ENCODE measurements at regions not wholly inside any gene's neighbourhood (a gene's known extent, or its start where the extent isn't known, plus 50 kb on each side); places are given as distances from the start of the nearest gene placed in this dataset.

DNA sequence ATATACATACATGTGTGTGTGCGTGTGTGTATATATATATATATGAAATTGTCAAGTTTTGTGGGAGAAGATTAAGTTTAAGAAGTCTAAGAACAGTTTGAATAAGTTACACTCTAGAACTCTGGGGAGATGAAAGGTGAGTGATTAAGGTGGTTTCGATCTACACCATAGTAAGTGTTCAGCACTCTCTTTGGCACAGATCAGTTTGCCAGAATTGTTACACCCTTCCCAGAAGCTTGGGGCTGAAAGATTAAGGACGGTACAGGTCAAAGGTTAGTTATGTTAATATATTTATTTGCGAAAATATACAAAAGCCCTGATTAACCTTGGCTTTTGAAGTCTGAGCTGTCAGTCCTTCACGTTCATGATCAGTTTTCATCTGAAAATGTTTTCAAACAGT lies 309.1 kb downstream of the KLF5 start:
- Histone ChIP-seq H3K36me3 (ENCODE audit: insufficient read depth, low read length) (no peaks in the 10 kb centered on the region), H3K79me2 (ENCODE audit: control insufficient read depth, insufficient read depth, low read length, unreplicated experiment) (no peaks in the 10 kb centered on the region), H2AFZ (ENCODE audit: low read length, unreplicated experiment) (no peak overlapping the region), H3K4me1 (ENCODE audit: control insufficient read depth, insufficient read depth, low read length, unreplicated experiment) (no peaks in the 10 kb centered on the region), H3K4me3 (ENCODE audit: low read depth, low read length) (no peak overlapping the region), H3K27ac (ENCODE audit: low read depth, low read length) (no peak overlapping the region), H3K27me3 (ENCODE audit: insufficient read depth, low read length) (0 out of 2 replicates have a peak, but pooled peaks cover 6% of the 10 kb centered on the region)

- Histone ChIP-seq H3K79me2 (ENCODE audit: control insufficient read depth, insufficient read depth, low read length, unreplicated experiment) (no peaks in the 10 kb centered on the region), H3K27ac (ENCODE audit: low read depth, low read length) (no peak overlapping the region), H3K4me3 (ENCODE audit: low read depth, low read length) (no peak overlapping the region), H2AFZ (ENCODE audit: low read length, unreplicated experiment) (no peak overlapping the region), H3K27me3 (ENCODE audit: insufficient read depth, low read length) (no peaks in the 10 kb centered on the region), H3K36me3 (ENCODE audit: insufficient read depth, low read length) (no peaks in the 10 kb centered on the region), H3K4me1 (ENCODE audit: control insufficient read depth, insufficient read depth, low read length, unreplicated experiment) (no peaks in the 10 kb centered on the region)
These were observed 307.4 kb downstream of the KLF5 start for GRCh38 chr13:73366241-73366640.

GRCh38 chr13:73365681-73366080 lies 306.9 kb downstream of the KLF5 start:
- no peaks in the 10 kb centered on the region for H3K4me1 ChIP-seq (ENCODE audit: control insufficient read depth, insufficient read depth, low read length, unreplicated experiment)
- no peak overlapping the region for H3K4me3 ChIP-seq (ENCODE audit: low read depth, low read length)
- no peak overlapping the region for H2AFZ ChIP-seq (ENCODE audit: low read length, unreplicated experiment)
- no peaks in the 10 kb centered on the region for H3K36me3 ChIP-seq (ENCODE audit: insufficient read depth, low read length)
- no peak overlapping the region for H3K27ac ChIP-seq (ENCODE audit: low read depth, low read length)
- no peaks in the 10 kb centered on the region for H3K27me3 ChIP-seq (ENCODE audit: insufficient read depth, low read length)
- no peaks in the 10 kb centered on the region for H3K79me2 ChIP-seq (ENCODE audit: control insufficient read depth, insufficient read depth, low read length, unreplicated experiment)

- H3K4me3 ChIP-seq (ENCODE audit: low read depth, low read length) = no peak overlapping the region
- no peaks in the 10 kb centered on the region for H3K36me3 ChIP-seq (ENCODE audit: insufficient read depth, low read length)
- no peak overlapping the region for H3K27ac ChIP-seq (ENCODE audit: low read depth, low read length)
- H3K79me2 ChIP-seq (ENCODE audit: control insufficient read depth, insufficient read depth, low read length, unreplicated experiment) = no peaks in the 10 kb centered on the region
- H2AFZ ChIP-seq (ENCODE audit: low read length, unreplicated experiment) = no peak overlapping the region
- H3K27me3 ChIP-seq (ENCODE audit: insufficient read depth, low read length) = no peaks in the 10 kb centered on the region
- H3K4me1 ChIP-seq (ENCODE audit: control insufficient read depth, insufficient read depth, low read length, unreplicated experiment) = no peaks in the 10 kb centered on the region
These were observed 306.4 kb downstream of the KLF5 start for GRCh38 chr13:73365252-73365651.

- Histone ChIP-seq H3K27me3 (ENCODE audit: insufficient read depth, low read length) (no peaks in the 10 kb centered on the region), H3K4me1 (ENCODE audit: control insufficient read depth, insufficient read depth, low read length, unreplicated experiment) (no peaks in the 10 kb centered on the region), H2AFZ (ENCODE audit: low read length, unreplicated experiment) (no peak overlapping the region), H3K4me3 (ENCODE audit: low read depth, low read length) (no peak overlapping the region), H3K27ac (ENCODE audit: low read depth, low read length) (no peak overlapping the region), H3K36me3 (ENCODE audit: insufficient read depth, low read length) (no peaks in the 10 kb centered on the region), H3K79me2 (ENCODE audit: control insufficient read depth, insufficient read depth, low read length, unreplicated experiment) (no peaks in the 10 kb centered on the region)
These were observed 305.9 kb downstream of the KLF5 start for GRCh38 chr13:73364736-73365135.

DNA sequence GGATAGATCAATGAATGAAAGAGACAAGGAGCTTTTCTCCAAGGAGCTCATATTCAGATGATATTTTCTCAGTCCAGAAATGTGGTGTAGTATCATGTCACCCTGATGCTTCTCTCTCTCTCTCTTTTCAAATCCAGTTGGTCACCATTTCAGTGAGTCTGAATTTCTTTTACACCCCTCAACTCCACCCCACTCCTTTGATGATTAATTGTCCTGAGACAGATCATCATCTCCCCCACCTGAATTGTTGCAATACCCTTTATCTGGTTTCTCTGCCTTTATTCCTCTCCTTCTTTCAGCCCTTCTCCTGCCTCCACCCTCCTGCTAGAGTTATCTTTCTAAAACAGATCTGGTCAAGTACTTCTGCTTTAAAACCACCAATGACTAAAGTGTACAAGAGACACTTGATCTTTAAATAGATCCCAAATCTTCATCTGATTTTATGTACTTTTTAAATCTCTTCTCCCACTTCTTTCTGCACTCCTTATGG lies 299.8 kb downstream of the KLF5 start:
- Histone ChIP-seq H3K36me3 (ENCODE audit: insufficient read depth, low read length) (no peaks in the 10 kb centered on the region), H2AFZ (ENCODE audit: low read length, unreplicated experiment) (peak overlapping the region; percentile 65), H3K4me1 (ENCODE audit: control insufficient read depth, insufficient read depth, low read length, unreplicated experiment) (no peaks in the 10 kb centered on the region), H3K4me3 (ENCODE audit: low read depth, low read length) (no peak overlapping the region), H3K27me3 (ENCODE audit: insufficient read depth, low read length) (no peaks in the 10 kb centered on the region), H3K27ac (ENCODE audit: low read depth, low read length) (no peak overlapping the region), H3K79me2 (ENCODE audit: control insufficient read depth, insufficient read depth, low read length, unreplicated experiment) (no peaks in the 10 kb centered on the region)

DNA sequence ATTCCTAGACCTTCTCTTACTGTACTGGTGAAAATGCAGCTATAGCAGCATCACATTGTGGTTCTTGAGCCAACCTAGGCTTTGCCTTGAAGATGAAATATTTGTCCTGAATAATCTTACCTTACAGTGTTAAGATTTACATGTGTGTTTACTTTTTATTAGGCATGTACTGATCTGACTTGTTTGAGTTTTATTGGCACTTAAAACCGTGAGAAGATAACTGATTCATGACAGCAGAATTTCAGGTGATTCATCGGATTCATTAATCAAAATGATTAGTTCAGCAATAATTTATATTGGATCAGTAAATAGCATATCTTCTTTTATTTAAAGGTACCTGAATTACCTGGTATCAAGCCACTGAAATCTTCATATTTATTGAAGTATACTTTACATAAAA lies 296.3 kb downstream of the KLF5 start:
- Histone ChIP-seq H3K27me3 (ENCODE audit: insufficient read depth, low read length) (no peaks in the 10 kb centered on the region), H3K27ac (ENCODE audit: low read depth, low read length) (no peak overlapping the region), H2AFZ (ENCODE audit: low read length, unreplicated experiment) (no peak overlapping the region), H3K4me1 (ENCODE audit: control insufficient read depth, insufficient read depth, low read length, unreplicated experiment) (no peaks in the 10 kb centered on the region), H3K4me3 (ENCODE audit: low read depth, low read length) (no peak overlapping the region), H3K79me2 (ENCODE audit: control insufficient read depth, insufficient read depth, low read length, unreplicated experiment) (no peaks in the 10 kb centered on the region), H3K36me3 (ENCODE audit: insufficient read depth, low read length) (no peaks in the 10 kb centered on the region)

- Histone ChIP-seq H3K4me3 (ENCODE audit: low read depth, low read length) (no peak overlapping the region), H3K79me2 (ENCODE audit: control insufficient read depth, insufficient read depth, low read length, unreplicated experiment) (no peaks in the 10 kb centered on the region), H3K4me1 (ENCODE audit: control insufficient read depth, insufficient read depth, low read length, unreplicated experiment) (no peaks in the 10 kb centered on the region), H2AFZ (ENCODE audit: low read length, unreplicated experiment) (no peak overlapping the region), H3K27me3 (ENCODE audit: insufficient read depth, low read length) (no peaks in the 10 kb centered on the region), H3K36me3 (ENCODE audit: insufficient read depth, low read length) (no peaks in the 10 kb centered on the region), H3K27ac (ENCODE audit: low read depth, low read length) (no peak overlapping the region)
These were observed 292.9 kb downstream of the KLF5 start for GRCh38 chr13:73351730-73352129.

DNA sequence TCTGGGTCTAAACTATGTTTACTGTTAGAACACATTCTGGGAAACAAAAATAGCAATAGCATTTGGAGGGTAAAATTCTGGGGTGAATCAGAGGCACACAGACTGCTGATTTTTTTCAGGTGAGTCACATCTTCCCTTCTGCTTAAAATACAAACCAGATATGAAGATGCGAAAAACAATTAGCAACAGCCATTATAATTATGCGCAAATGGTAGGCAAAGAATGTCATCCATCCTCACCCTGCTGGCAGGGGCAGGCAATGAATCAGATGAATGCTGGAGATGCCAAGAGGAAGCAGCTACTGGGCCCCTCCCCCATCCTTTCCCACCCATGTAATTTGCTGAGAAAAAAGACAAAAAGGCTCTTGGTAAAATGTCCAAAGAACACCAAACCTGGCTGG lies 282.9 kb downstream of the KLF5 start:
- Histone ChIP-seq H3K27me3 (ENCODE audit: insufficient read depth, low read length) (no peaks in the 10 kb centered on the region), H3K4me3 (ENCODE audit: low read depth, low read length) (no peak overlapping the region), H3K36me3 (ENCODE audit: insufficient read depth, low read length) (no peaks in the 10 kb centered on the region), H3K4me1 (ENCODE audit: control insufficient read depth, insufficient read depth, low read length, unreplicated experiment) (peaks cover 36% of the 10 kb centered on the region), H2AFZ (ENCODE audit: low read length, unreplicated experiment) (peak overlapping the region; percentile 1), H3K27ac (ENCODE audit: low read depth, low read length) (peak overlapping the region; percentile 50; the same call in 1 of the 2 replicates), H3K79me2 (ENCODE audit: control insufficient read depth, insufficient read depth, low read length, unreplicated experiment) (no peaks in the 10 kb centered on the region)

DNA sequence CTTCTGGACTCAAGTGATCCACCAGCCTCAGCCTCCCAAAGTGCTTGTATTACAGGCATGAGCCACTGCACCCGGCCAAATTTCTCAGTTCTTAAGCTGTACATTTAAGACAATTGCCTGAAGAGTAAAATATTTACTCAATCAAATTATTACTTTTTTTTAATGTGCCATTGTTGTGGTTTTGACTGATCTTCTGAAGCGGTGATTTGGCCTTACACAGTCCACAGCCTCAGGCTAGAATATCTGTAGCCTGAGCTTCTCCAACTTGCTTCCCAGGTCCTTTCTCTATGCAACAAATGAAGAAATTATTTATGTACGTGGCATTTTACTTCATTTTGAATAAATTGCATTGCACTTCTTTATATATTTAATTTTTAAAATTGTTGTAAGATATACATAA lies 281.3 kb downstream of the KLF5 start:
- no peaks in the 10 kb centered on the region for H3K79me2 ChIP-seq (ENCODE audit: control insufficient read depth, insufficient read depth, low read length, unreplicated experiment)
- H3K27ac ChIP-seq (ENCODE audit: low read depth, low read length) = no peak overlapping the region
- H3K27me3 ChIP-seq (ENCODE audit: insufficient read depth, low read length) = no peaks in the 10 kb centered on the region
- H3K36me3 ChIP-seq (ENCODE audit: insufficient read depth, low read length) = no peaks in the 10 kb centered on the region
- H3K4me3 ChIP-seq (ENCODE audit: low read depth, low read length) = no peak overlapping the region
- H3K4me1 ChIP-seq (ENCODE audit: control insufficient read depth, insufficient read depth, low read length, unreplicated experiment) = peaks cover 49% of the 10 kb centered on the region
- H2AFZ ChIP-seq (ENCODE audit: low read length, unreplicated experiment) = no peak overlapping the region

DNA sequence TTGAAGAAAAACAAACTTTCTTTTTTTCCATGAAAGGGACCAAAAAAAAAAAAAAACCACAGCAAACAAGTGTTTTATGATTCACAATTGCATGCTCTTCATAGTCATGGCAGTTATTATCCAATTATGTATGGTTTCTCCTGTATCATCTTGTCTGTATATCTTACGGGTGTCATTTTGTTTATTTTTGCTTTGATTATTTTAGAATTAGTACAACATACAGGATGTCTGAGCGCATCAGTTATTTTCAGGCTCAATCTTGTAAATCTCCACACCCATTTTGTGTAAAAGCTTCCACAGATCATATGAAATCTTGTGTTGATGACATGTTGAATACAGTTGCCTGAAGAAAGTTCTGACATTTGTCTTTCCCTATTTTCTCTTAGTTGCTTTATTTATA lies 280.3 kb downstream of the KLF5 start:
- no peak overlapping the region for H3K4me3 ChIP-seq (ENCODE audit: low read depth, low read length)
- no peaks in the 10 kb centered on the region for H3K36me3 ChIP-seq (ENCODE audit: insufficient read depth, low read length)
- H3K27me3 ChIP-seq (ENCODE audit: insufficient read depth, low read length) = no peaks in the 10 kb centered on the region
- H3K4me1 ChIP-seq (ENCODE audit: control insufficient read depth, insufficient read depth, low read length, unreplicated experiment) = peaks cover 58% of the 10 kb centered on the region
- no peaks in the 10 kb centered on the region for H3K79me2 ChIP-seq (ENCODE audit: control insufficient read depth, insufficient read depth, low read length, unreplicated experiment)
- peak overlapping the region; percentile 93 for H3K27ac ChIP-seq (ENCODE audit: low read depth, low read length)
- H2AFZ ChIP-seq (ENCODE audit: low read length, unreplicated experiment) = no peak overlapping the region
